HepG2 (cell line): ENCODE measurements at regions not wholly inside any gene's neighbourhood (a gene's known extent, or its start where the extent isn't known, plus 50 kb on each side); places are given as distances from the start of the nearest gene placed in this dataset.

Source experiments
- ATAC-seq: fragments of 200-7000 bp; cut with Tn5 transposase; 3 replicates; pipeline ENCODE4 v1.9.1; 2020; ENCODE audit warnings: mild to moderate bottlenecking, moderate library complexity
- BruUV-seq: library from RNA; stranded (reverse); fragments of 400-500 nt; replicated peaks from 2 replicates; lab custom pipeline; 2021; lab: Mats Ljungman, UMichigan
- CTCF ChIA-PET: fragments of 300-600 bp; formaldehyde crosslinking; extraction: SDS; loops from one replicate; lab custom pipeline; 2021; ENCODE audit warnings: low total read pairs, inconsistent platforms, low intra/inter-chr PET ratio; lab: Yijun Ruan, JAX
- POLR2A ChIA-PET: fragments of 350-600 bp; sonication (Branson Sonifier 250); formaldehyde crosslinking; loops from one replicate; lab custom pipeline; 2020; ENCODE audit warnings: antibody characterized with exemption, inconsistent platforms; lab: Yijun Ruan, JAX
- DNase-seq: peaks from one replicate; pipeline ENCODE4 v3.0.0-alpha.2; 2015; ENCODE audit warnings: low spot score
- FAIRE-seq: peaks from 3 replicates; lab custom pipeline; 2011; peaks lifted over from hg19 to GRCh38; lab: Jason Lieb, UNC
- H2AFZ ChIP-seq: one replicate; pipeline ENCODE4 v1.6.1; 2011; ENCODE audit warnings: low read length, inconsistent platforms
- H3K27ac ChIP-seq: fragments of 300-600 bp; 3 replicates; pipeline ENCODE4 v1.8.0; 2011; ENCODE audit warnings: mixed run types, mild to moderate bottlenecking, mixed read lengths, low read length, inconsistent platforms; ENCODE audit not compliant: insufficient read depth; ENCODE audit errors: extremely low read length
- H3K27me3 ChIP-seq, 2 experiments: fragments of 200-600 bp in 1 of 2; 2 replicates in 1 of 2; 3 replicates in 1 of 2; pipeline versions ENCODE4 v1.6.0 to v1.8.0; 2011; ENCODE audit warnings: low read length in 2 of 2, mild to moderate bottlenecking in 2 of 2, moderate library complexity in 2 of 2, inconsistent platforms in 1 of 2; ENCODE audit not compliant: insufficient read depth in 2 of 2, control insufficient read depth in 1 of 2
- H3K36me3 ChIP-seq, 2 experiments: fragments of 200-600 bp in 1 of 2; replicated peaks in 1 of 2; 2 replicates in 1 of 2; 3 replicates in 1 of 2; pipeline versions ENCODE4 v1.5.1 to v1.8.0; 2011; ENCODE audit warnings: low read length in 2 of 2, inconsistent platforms in 1 of 2; ENCODE audit not compliant: insufficient read depth in 2 of 2, control insufficient read depth in 1 of 2
- H3K4me1 ChIP-seq: 2 replicates; pipeline ENCODE4 v1.5.1; 2012; ENCODE audit warnings: low read length, inconsistent platforms; ENCODE audit not compliant: insufficient read depth
- H3K4me2 ChIP-seq: 2 replicates; pipeline ENCODE4 v1.6.0; 2011; ENCODE audit warnings: low read depth, low read length, inconsistent platforms
- H3K4me3 ChIP-seq, 3 experiments: fragments of 200-600 bp in 1 of 3; sonication (generic), shearing (Covaris generic) in 1 of 3; replicated peaks in 1 of 3; 2 replicates each; pipeline ENCODE4 v1.5.1; 2011 to 2016; ENCODE audit warnings: low read length in 3 of 3, inconsistent platforms in 2 of 3, low read depth in 2 of 3, mild to moderate bottlenecking in 2 of 3, control low read depth in 1 of 3, mixed read lengths in 1 of 3; ENCODE audit not compliant: insufficient read depth in 1 of 3
- H3K79me2 ChIP-seq: one replicate; pipeline ENCODE4 v1.6.1; 2011; ENCODE audit warnings: low read length, inconsistent platforms; ENCODE audit not compliant: insufficient read depth
- H3K9ac ChIP-seq: 2 replicates; pipeline ENCODE4 v1.6.0; 2011; ENCODE audit warnings: mild to moderate bottlenecking, low read depth, low read length, inconsistent platforms; ENCODE audit not compliant: insufficient read depth
- H3K9me3 ChIP-seq: 2 replicates; pipeline ENCODE4 v1.5.1; 2012; ENCODE audit warnings: mild to moderate bottlenecking, low read length
- H4K20me1 ChIP-seq: 2 replicates; pipeline ENCODE4 v1.6.0; 2011; ENCODE audit warnings: inconsistent platforms, mild to moderate bottlenecking, low read length, moderate library complexity; ENCODE audit not compliant: insufficient read depth
- ARHGAP35 ChIP-seq: sonication (generic); formaldehyde crosslinking; IDR thresholded peaks from 2 replicates; pipeline ENCODE4 v1.9.0; 2022; ENCODE audit warnings: mild to moderate bottlenecking, inconsistent platforms, moderate library complexity, missing genetic modification reagents, borderline replicate concordance
- EZH2 ChIP-seq: conservative IDR thresholded peaks from 2 replicates; pipeline ENCODE4 v1.6.1; 2012; ENCODE audit warnings: mild to moderate bottlenecking, low read depth, low read length, moderate library complexity
- FOXP1 ChIP-seq, 2 experiments: fragments of 450-650 bp in 1 of 2; IDR thresholded peaks; 2 replicates each; pipeline ENCODE4 v1.6.1; 2017 to 2018; ENCODE audit warnings: antibody characterized with exemption in 1 of 2
- GABPA ChIP-seq, 2 experiments: IDR thresholded peaks; 2 replicates each; pipeline ENCODE4 v1.6.1; 2011 to 2016; ENCODE audit warnings: low read depth in 2 of 2, low read length in 1 of 2, missing biosample characterization in 1 of 2, missing genetic modification characterization in 1 of 2
- HDAC2 ChIP-seq: sonication (generic); formaldehyde crosslinking; IDR thresholded peaks from 2 replicates; pipeline ENCODE4 v1.4.0; 2020; ENCODE audit warnings: missing genetic modification reagents
- HMG20B ChIP-seq: conservative IDR thresholded peaks from 2 replicates; pipeline ENCODE4 v1.6.1; 2016; ENCODE audit warnings: missing genetic modification reagents, missing compliant biosample characterization
- SOX6 ChIP-seq, 2 experiments: fragments of 450-650 bp in 1 of 2; sonication (generic) in 1 of 2; formaldehyde crosslinking in 1 of 2; IDR thresholded peaks; 2 replicates each; pipeline versions ENCODE4 v1.4.0 to v1.6.1; 2017 to 2020; ENCODE audit warnings: antibody characterized with exemption in 1 of 2, mild to moderate bottlenecking in 1 of 2, missing genetic modification reagents in 1 of 2
- SP2 ChIP-seq: sonication (generic); formaldehyde crosslinking; IDR thresholded peaks from 2 replicates; pipeline ENCODE4 v1.5.1; 2020; ENCODE audit warnings: mild to moderate bottlenecking, missing genetic modification reagents
- ZMYM4 ChIP-seq: sonication (generic); formaldehyde crosslinking; IDR thresholded peaks from 2 replicates; pipeline ENCODE4 v1.8.1; 2023; ENCODE audit warnings: mild to moderate bottlenecking, missing genetic modification reagents
- ZNF12 ChIP-seq: sonication (generic); formaldehyde crosslinking; IDR thresholded peaks from 2 replicates; pipeline ENCODE4 v1.5.0; 2020; ENCODE audit warnings: missing genetic modification reagents
- ZNF652 ChIP-seq: IDR thresholded peaks from 2 replicates; pipeline ENCODE4 v1.6.1; 2016; ENCODE audit warnings: low read depth, borderline replicate concordance
- WGBS: methylation state at CpG from one replicate; pipeline ENCODE4 v1.1.6; 2017; ENCODE audit warnings: low lambda C conversion rate; 5-methylcytosine and 5-hydroxymethylcytosine counted together
- in situ Hi-C: cut with HindIII; loops from 2 replicates; pipeline ENCODE4 v1.10.0; 2017; ENCODE audit warnings: low pct_unique_long_range_greater_than_20kb; ENCODE audit not compliant: extremely low pct_ligation_motif_present
- intact Hi-C: fragments of 100-400 bp; cut with micrococcal nuclease; formaldehyde crosslinking; loops from one replicate; pipeline ENCODE4 v1.10.0; 2022; ENCODE audit not compliant: unreplicated experiment
- TF ChIP-seq, protein P1 (sequence below): IDR thresholded peaks from 2 replicates; pipeline ENCODE4 v1.4.0; 2020; ENCODE audit warnings: mild to moderate bottlenecking, missing genetic modification reagents
- TF ChIP-seq, protein P2 (sequence below): sonication (generic); formaldehyde crosslinking; IDR thresholded peaks from 2 replicates; pipeline ENCODE4 v1.4.0; 2020; ENCODE audit warnings: missing genetic modification reagents, borderline replicate concordance

DNA sequence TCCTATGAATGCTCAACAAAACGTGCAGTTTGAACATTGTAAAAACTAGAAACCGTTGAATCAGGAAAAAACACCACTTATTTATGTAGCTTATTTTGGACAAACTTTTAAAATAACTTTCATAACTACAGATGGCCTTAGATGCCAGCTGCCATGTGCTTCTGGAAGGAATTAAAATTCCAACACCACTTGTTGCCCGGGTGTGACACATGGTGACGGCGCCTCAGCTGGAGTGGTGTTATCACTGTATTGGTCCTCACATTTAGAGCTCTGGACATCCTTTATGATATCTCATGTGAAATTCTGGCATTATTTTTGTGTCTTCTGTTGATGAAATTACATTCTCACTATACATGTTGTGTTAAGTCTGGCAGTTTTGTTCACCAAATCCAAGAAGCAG lies 211.0 kb downstream of the IPO8 start (continued):
- TF ChIP-seq GABPA (IDR thresholded peaks at IDR 0.05; ENCODE audit: low read depth, low read length) (no peak), GABPA (CRISPR knock-in tag; IDR thresholded peaks at IDR 0.05; ENCODE audit: low read depth) (no peak), FOXP1 (IDR thresholded peaks at IDR 0.05) (no peak), FOXP1 (CRISPR knock-in tag; IDR thresholded peaks at IDR 0.05) (no peak), HMG20B (CRISPR knock-in tag) (no peak), SP2 (CRISPR knock-in tag) (no peak)

DNA sequence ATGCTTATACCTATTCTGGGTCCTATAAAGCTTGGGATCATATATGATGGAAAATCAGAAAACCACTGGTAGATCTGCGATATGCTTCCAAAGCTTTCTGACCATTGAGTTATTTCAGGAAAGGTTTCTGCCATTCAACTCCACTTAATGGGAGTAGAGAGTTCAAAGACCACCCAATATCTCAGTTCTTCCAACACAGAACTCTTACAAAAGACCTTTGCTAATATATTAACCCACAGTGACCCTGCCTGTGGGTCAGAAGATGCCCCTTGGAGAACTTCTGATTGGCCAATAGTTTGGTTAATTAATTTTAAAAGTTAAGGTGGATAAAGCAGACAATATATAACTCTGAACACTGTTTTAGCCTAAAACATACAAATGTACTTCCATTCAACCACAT lies 213.0 kb downstream of the IPO8 start:
- peaks cover 24% of the 10 kb centered on the region for H3K4me1 ChIP-seq
- H3K36me3 ChIP-seq, result no peaks in the 10 kb centered on the region
- ChIA-PET POLR2A (no interaction called here), CTCF (no interaction called here)
- in situ Hi-C loops, result no loop called here
- no TSS peak for BruUV-seq
- intact Hi-C loops, result no loop called here
- H3K4me3 ChIP-seq, result no peak overlapping the region
- H3K27me3 ChIP-seq, result no peaks in the 10 kb centered on the region
- ATAC-seq (peak; percentile 58; the same call in 2 of the 3 replicates), DNase-seq (peak; percentile 24), FAIRE-seq (no peak)
- peak overlapping the region; percentile 40 for H3K27ac ChIP-seq
- H2AFZ ChIP-seq, result no peak overlapping the region
- 0 out of 2 replicates have a peak overlapping the region, but pooled peaks have one; percentile 19 for H3K4me2 ChIP-seq
- H3K79me2 ChIP-seq, result no peaks in the 10 kb centered on the region
- no peak overlapping the region for H3K9ac ChIP-seq
- WGBS, result 56% methylated on average over 1 of the region's 1 CpG
- no peaks in the 10 kb centered on the region for H4K20me1 ChIP-seq
- no peaks in the 10 kb centered on the region for H3K9me3 ChIP-seq
- peak; percentile 82 for TF ChIP-seq ZNF652 (CRISPR knock-in tag)
- TF ChIP-seq, protein P1, sequence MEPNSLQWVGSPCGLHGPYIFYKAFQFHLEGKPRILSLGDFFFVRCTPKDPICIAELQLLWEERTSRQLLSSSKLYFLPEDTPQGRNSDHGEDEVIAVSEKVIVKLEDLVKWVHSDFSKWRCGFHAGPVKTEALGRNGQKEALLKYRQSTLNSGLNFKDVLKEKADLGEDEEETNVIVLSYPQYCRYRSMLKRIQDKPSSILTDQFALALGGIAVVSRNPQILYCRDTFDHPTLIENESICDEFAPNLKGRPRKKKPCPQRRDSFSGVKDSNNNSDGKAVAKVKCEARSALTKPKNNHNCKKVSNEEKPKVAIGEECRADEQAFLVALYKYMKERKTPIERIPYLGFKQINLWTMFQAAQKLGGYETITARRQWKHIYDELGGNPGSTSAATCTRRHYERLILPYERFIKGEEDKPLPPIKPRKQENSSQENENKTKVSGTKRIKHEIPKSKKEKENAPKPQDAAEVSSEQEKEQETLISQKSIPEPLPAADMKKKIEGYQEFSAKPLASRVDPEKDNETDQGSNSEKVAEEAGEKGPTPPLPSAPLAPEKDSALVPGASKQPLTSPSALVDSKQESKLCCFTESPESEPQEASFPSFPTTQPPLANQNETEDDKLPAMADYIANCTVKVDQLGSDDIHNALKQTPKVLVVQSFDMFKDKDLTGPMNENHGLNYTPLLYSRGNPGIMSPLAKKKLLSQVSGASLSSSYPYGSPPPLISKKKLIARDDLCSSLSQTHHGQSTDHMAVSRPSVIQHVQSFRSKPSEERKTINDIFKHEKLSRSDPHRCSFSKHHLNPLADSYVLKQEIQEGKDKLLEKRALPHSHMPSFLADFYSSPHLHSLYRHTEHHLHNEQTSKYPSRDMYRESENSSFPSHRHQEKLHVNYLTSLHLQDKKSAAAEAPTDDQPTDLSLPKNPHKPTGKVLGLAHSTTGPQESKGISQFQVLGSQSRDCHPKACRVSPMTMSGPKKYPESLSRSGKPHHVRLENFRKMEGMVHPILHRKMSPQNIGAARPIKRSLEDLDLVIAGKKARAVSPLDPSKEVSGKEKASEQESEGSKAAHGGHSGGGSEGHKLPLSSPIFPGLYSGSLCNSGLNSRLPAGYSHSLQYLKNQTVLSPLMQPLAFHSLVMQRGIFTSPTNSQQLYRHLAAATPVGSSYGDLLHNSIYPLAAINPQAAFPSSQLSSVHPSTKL (CRISPR knock-in tag), result 0 out of 2 replicates have a peak, but pooled peaks have one; percentile 22
- no peak for TF ChIP-seq ARHGAP35 (CRISPR knock-in tag)
- no peak for TF ChIP-seq EZH2
- TF ChIP-seq, protein P2, sequence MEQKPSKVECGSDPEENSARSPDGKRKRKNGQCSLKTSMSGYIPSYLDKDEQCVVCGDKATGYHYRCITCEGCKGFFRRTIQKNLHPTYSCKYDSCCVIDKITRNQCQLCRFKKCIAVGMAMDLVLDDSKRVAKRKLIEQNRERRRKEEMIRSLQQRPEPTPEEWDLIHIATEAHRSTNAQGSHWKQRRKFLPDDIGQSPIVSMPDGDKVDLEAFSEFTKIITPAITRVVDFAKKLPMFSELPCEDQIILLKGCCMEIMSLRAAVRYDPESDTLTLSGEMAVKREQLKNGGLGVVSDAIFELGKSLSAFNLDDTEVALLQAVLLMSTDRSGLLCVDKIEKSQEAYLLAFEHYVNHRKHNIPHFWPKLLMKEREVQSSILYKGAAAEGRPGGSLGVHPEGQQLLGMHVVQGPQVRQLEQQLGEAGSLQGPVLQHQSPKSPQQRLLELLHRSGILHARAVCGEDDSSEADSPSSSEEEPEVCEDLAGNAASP (CRISPR knock-in tag), result peak; percentile 34; the same call in 1 of the 2 replicates
- no peak for TF ChIP-seq SOX6 (IDR thresholded peaks at IDR 0.05)
- TF ChIP-seq SOX6 (CRISPR knock-in tag; IDR thresholded peaks at IDR 0.05), result peak; percentile 32; the same call in 1 of the 2 replicates
- TF ChIP-seq ZMYM4, result peak; percentile 81
- no peak for TF ChIP-seq ZNF12 (CRISPR knock-in tag)
- TF ChIP-seq HDAC2 (CRISPR knock-in tag), result peak; percentile 18; the same call in 1 of the 2 replicates
